HG02588 (cell line): ENCODE measurements at regions not wholly inside any gene's neighbourhood (a gene's known extent, or its start where the extent isn't known, plus 50 kb on each side); places are given as distances from the start of the nearest gene placed in this dataset.

Experiments
- ATAC-seq: cut with Tn5 transposase; IDR thresholded peaks from one replicate; pipeline ENCODE4 v1.9.1; 2021; ENCODE audit warnings: mild to moderate bottlenecking, moderate library complexity; ENCODE audit not compliant: unreplicated experiment

DNA sequence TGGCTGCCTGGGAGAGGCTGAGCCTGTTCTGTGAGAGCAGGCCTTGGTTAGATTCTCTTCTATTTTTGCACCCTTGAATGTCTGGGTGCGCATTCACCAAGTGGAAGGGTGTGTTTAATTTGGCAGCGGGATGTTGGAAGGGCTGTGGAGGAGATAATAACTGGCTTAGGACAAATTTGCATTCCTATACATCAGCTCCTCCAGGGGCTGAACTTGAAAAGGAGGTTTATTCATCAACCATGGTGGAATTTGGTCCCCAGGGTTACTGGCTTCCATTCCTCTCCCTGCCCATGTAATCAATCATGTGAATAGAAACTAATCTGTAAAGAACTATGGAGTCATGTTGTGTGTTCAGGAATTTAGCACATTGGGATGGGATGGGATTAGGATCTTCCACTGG is 100.2 kb upstream of the FOXF1 start:
- no peak for ATAC-seq

DNA sequence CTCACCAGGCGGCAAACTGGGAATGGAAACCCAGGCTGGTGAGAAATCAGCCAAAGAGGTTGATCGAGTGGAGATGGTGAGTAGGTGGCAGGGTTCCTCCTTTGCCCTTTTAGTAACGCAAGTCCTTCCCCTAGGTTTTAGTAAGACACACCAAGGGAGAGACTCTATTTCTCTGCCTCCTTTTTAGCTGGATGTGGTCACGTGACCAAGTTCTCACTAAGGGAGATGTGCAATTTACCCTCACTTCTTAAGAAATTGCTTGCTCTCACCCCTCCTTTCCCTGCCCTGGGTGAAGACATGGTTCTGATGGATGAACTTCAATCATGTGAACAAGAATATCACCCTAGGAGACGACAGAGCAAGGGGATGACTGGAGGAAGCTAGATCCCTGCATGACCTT is 99.8 kb upstream of the FOXF1 start:
- ATAC-seq: no peak

DNA sequence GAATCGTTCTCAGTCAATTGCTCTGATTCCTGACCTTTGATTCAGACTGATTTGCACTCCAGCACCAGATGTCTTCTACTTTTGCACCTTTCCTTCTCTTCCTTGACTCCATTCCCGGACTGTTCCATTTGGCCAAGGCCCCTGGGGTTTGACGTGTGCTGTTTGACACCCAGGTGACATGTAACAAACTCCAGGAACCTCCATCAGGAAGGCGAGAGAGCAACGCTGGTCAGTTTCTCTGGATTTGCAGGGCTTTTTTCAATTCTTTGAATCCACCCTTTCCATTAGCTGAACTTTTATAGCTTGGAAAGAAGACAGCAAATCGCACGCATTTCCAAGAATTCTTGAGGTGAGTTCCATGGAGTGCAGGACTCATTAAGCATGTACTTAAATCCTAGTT is 98.4 kb upstream of the FOXF1 start:
- ATAC-seq: no peak

GRCh38 chr16:86414991-86415740 is 95.2 kb upstream of the FOXF1 start:
- no peak for ATAC-seq

- no peak for ATAC-seq
These were observed 91.3 kb upstream of the FOXF1 start for GRCh38 chr16:86418981-86419380.

- ATAC-seq: no peak
These were observed 90.8 kb upstream of the FOXF1 start for GRCh38 chr16:86419518-86419917.

DNA sequence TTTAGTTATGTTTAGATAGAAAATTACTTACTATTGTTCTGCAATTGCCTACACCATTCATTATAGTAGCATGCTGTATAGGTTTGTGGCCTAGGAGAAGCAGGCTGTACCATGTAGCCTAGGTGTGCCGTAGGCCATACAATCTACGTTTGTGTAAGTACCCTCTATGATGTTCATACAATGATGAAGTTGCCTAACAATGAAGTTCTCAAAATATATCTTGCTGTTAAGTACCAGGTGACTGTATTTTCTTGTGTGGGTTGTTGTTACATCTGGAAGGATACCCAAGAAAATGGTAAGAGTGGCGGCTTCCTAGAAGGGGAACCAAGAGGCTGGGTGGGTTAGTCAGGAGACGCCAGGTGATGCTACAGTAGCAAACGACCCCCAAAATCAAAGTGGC is 88.3 kb upstream of the FOXF1 start:
- no peak for ATAC-seq

DNA sequence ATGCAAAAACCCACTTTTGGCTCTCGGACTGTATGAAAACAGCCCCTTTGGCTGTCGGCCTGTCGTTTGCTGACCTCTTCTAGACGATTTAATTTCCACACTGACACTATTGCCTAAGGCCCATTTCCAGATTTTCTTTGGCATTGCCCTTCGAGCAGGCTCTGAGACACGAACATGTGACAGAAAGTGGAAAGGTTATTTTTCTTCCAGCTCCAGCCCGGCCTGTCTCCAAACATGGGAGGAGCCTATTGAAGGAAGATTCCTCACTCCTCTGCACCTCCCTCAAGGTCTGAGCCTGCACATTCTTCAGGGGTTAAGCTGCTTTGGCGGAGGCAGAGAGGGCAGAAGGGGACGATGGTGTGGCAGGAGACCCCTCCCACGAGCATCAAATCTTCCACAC is 85.9 kb upstream of the FOXF1 start:
- no peak for ATAC-seq

- ATAC-seq: no peak
These were observed 85.3 kb upstream of the FOXF1 start for GRCh38 chr16:86424985-86425384.

DNA sequence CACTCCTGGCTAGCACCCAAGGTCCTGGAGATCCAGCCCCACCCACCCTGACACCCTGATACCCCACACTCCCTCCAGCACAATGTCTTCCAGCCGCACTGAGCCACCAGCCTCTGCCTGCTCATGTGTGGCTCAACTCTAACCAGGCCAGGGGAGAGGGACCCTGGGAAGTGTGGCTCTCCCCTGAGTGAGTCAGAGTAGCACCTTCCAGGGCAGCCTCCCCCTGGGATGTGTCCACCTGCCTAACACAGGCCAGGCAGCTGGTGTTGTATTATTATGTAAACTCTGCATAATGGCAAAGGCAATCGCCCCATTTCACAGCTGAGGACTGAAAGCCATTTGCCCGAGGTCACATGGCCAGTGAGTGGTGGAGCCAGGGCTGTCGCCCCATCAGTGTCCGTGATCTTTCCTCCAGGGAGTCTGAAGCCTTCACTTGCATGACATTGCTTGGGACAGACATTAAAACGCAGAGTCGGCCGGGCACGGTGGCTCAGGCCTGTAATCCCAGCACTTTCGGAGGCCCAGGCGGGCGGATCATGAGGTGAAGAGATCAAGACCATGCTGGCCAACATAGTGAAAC is 84.2 kb upstream of the FOXF1 start:
- ATAC-seq: no peak

DNA sequence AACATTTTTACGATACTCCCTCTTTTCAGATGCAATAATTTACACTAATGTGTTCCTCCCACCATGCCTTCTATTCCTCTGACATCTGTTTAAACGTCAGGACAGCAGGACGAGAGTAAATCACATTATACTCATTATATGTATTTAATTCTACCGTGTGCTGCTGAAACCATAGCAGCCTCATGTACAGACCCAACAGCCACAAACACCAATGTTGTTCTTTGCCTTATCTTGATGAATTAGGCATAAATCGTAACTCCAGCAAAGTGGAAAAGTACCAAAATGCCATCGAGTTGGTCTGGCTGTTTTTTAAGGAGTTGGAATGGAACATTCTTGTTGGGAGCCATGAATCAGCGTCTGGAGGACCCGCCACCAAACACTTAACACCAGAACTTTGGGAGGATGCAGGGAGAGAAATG is 82.9 kb upstream of the FOXF1 start:
- no peak for ATAC-seq

GRCh38 chr16:86428729-86429517 is 81.4 kb upstream of the FOXF1 start:
- ATAC-seq: no peak

DNA sequence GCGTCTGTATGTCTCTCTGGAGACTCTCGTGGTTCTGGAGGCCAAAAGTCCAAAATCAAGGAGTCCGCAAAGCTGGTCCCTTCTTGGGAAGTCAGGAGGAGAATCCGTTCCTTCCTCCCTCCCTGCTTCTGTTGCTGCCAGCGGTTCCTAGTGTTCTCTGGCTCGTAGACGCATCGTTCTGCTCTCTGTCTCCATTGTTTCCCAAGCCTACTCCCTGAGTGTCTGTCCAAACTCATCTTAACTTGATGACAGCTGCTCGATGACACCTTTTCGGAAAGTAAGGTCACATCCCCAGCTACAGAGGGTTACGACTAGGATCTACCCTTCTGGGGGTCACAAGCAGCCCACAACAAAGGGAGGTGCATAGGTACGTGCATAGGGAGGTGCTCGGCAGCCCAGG is 80.7 kb upstream of the FOXF1 start:
- no peak for ATAC-seq

DNA sequence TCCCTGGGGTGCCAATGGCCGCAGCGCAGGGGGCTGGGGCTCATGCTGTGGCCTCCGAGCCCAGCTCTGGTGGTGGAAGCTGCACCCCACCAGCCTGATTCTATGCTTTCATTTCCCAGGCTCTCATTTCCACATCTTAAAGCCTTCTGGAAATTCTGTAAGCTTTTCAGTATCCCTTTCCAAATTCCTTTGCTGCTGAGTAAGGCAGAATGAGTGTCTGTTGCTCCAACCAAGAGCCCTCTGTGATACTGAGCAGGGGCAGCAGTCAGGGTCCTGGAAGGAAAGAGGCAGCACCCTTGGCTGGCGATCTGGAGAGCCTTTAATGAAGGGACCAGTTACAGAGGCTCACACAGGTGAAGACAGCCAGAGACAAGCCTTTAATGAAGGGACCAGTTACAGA is 79.5 kb upstream of the FOXF1 start:
- ATAC-seq: no peak

- no peak for ATAC-seq
These were observed 78.8 kb upstream of the FOXF1 start for GRCh38 chr16:86431540-86431939.

GRCh38 chr16:86432048-86432447 is 78.3 kb upstream of the FOXF1 start:
- no peak for ATAC-seq

- ATAC-seq: no peak
These were observed 77.6 kb upstream of the FOXF1 start for GRCh38 chr16:86432691-86433090.

DNA sequence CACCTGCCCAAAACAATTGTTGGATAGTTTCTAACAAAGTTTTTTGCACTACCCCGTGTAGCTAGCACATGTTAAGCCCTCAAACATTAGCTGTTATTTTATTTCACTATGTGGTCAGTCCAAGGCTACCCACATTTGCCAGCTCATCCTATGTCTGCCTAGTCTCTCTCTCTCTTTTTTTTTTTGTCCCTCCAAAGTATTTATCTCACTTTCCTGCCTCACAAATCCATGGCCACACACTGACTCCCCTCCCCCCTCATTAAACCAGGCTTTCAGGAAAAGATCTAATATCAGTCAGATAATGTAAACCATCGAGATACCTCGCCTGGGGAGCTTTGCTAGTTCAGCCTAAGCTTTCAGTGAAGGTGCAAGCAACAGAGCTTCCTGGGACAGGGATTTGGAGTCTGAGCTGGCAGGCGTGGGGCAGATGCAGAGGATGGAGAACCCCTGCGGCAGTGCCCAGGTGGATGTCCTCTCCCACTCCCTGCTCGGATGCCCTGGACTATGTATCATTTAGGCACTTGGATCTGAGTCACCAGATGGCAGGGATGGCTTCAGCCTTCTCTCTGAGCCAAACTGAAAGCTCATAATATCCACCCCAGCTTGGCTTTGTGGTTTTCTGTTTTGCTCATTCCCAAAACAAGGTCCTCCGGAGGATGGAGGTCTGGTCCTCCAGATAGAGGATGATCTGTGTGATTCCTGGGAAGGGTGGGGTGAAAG is 73.7 kb upstream of the FOXF1 start:
- no peak for ATAC-seq

DNA sequence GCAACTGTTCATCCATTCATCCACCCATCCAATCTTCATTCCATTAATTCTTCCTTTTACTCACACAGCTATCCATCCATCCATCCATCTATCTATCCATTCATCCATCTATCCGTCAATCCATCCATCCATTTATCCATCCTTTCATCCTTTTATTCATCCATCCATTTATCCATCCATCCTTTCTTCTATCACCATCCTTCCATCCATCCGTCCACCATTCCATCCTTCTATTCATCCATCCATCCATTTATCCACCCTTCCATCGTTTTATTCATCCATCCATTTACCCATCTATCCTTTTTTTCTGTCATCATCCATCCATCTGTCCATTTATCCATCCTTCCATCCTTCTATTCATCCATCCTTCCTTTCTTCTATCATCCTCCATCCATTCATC is 73.0 kb upstream of the FOXF1 start:
- no peak for ATAC-seq

GRCh38 chr16:86442703-86443102 is 67.6 kb upstream of the FOXF1 start:
- no peak for ATAC-seq

DNA sequence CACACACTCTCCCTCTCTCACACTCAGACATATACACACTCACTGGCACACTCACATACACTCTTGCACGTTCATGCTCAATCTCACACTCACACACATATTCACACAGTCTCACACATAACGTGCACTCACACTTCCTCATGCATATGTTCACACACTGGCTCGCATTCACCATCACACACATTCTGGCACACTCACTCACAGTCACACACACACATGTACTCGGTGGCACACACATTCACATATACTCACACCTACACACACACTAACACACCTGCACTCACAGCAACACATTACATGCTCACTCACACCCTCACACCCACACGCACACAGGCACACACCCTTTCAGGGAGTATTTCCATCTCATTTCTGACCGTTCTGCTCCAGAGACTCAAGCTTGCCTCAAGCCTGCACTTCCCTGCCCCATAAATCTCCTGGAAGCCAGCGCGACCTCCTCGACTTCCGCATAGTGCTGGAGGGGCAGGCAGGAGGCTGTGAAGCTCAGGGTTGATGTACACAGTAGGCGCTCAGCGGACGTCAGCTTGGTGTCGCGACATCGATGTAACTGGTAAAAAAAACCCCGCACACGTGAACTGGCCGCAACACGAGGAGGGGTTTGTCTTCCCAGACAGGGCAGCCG is 66.7 kb upstream of the FOXF1 start:
- ATAC-seq: no peak
